Cerebellar cortex (tissue), 1 donor: ENCODE measurements at regions not wholly inside any gene's neighbourhood (a gene's known extent, or its start where the extent isn't known, plus 50 kb on each side); places are given as distances from the start of the nearest gene placed in this dataset.

Source experiments
- DNase-seq: peaks from one replicate; pipeline ENCODE4 v3.0.0-alpha.2; 2015; ENCODE audit warnings: low spot score

GRCh38 chr12:60863421-60863820, 1267.6 kb downstream of the SLC16A7 start:
- DNase-seq: no peak

GRCh38 chr12:60872219-60872618, 1276.4 kb downstream of the SLC16A7 start:
- DNase-seq: no peak

GRCh38 chr12:60872850-60873713, 1277.3 kb downstream of the SLC16A7 start:
- DNase-seq: no peak

- no peak for DNase-seq
Measured at GRCh38 chr12:60874091-60874490, 1278.3 kb downstream of the SLC16A7 start.

- no peak for DNase-seq
Measured at GRCh38 chr12:60920841-60921495, 1325.1 kb downstream of the SLC16A7 start.

GRCh38 chr12:60921541-60921940, 1325.7 kb downstream of the SLC16A7 start:
- DNase-seq: no peak

GRCh38 chr12:60926256-60926655, 1330.4 kb downstream of the SLC16A7 start:
- no peak for DNase-seq

- no peak for DNase-seq
Measured at GRCh38 chr12:60930151-60930550, 1330.1 kb upstream of the USP15 start.

GRCh38 chr12:60935981-60936761, 1324.0 kb upstream of the USP15 start:
- no peak for DNase-seq

- DNase-seq: no peak
Measured at GRCh38 chr12:60947533-60947932, 1312.7 kb upstream of the USP15 start.

GRCh38 chr12:60967128-60967527, 1293.1 kb upstream of the USP15 start:
- DNase-seq: no peak

GRCh38 chr12:60977966-60978365, 1282.2 kb upstream of the USP15 start:
- DNase-seq: no peak

- no peak for DNase-seq
Measured at GRCh38 chr12:60980558-60980957, 1279.6 kb upstream of the USP15 start.

GRCh38 chr12:60981473-60981872, 1278.7 kb upstream of the USP15 start:
- DNase-seq: no peak

- DNase-seq: no peak
Measured at GRCh38 chr12:60992087-60992486, 1268.1 kb upstream of the USP15 start.

GRCh38 chr12:60995256-60995825, 1264.9 kb upstream of the USP15 start:
- DNase-seq: no peak

- no peak for DNase-seq
Measured at GRCh38 chr12:60997869-60998378, 1262.3 kb upstream of the USP15 start.

- DNase-seq: no peak
Measured at GRCh38 chr12:61009192-61009591, 1251.0 kb upstream of the USP15 start.

- no peak for DNase-seq
Measured at GRCh38 chr12:61011767-61012423, 1248.3 kb upstream of the USP15 start.

- DNase-seq: no peak
Measured at GRCh38 chr12:61018571-61018970, 1241.6 kb upstream of the USP15 start.

GRCh38 chr12:61023231-61023630, 1237.0 kb upstream of the USP15 start:
- DNase-seq: no peak

- no peak for DNase-seq
Measured at GRCh38 chr12:61029516-61029915, 1230.7 kb upstream of the USP15 start.
